ENCODE measurements at regions not wholly inside any gene's neighbourhood (a gene's known extent, or its start where the extent isn't known, plus 50 kb on each side); places are given as distances from the start of the nearest gene placed in this dataset.

GRCh38 chr22:19625331-19626041, 88.8 kb upstream of the SEPTIN5 start:
- H3K4me1 ChIP-seq, result no peaks in the 10 kb centered on the region
- TF ChIP-seq CTCF (IDR thresholded peaks at IDR 0.05), result no peak
- no peak overlapping the region for H3K27ac ChIP-seq
- no peak for ATAC-seq
- no peak for DNase-seq
- H3K4me3 ChIP-seq, result no peak overlapping the region
- no peaks in the 10 kb centered on the region for H3K9me3 ChIP-seq
- peaks cover 0 to 24% (median 5%) of the 10 kb centered on the region in 3 donors for H3K27me3 ChIP-seq (ENCODE audit: insufficient read depth in 3 of 3, low read length in 2 of 3)
- no peaks in the 10 kb centered on the region for H3K36me3 ChIP-seq (ENCODE audit: insufficient read depth in 1 of 2, low read depth in 1 of 2)
- intact Hi-C loops (cut with DNase I), result loop anchor here (10.0 kb wide), 2 partner anchors 101 to 241 kb away; partner anchors contain the start of gene CLDN5 (in 1 of the 2)
- WGBS, 3 donors, result 65 to 72% (median 70%) methylated on average over 11 of the region's 11 CpGs

GRCh38 chr22:19626042-19626587, 88.2 kb upstream of the SEPTIN5 start:
- intact Hi-C loops (cut with DNase I), result loop anchor here (10.0 kb wide), 2 partner anchors 101 to 241 kb away; partner anchors contain the start of gene CLDN5 (in 1 of the 2)
- Histone ChIP-seq H3K4me1 (no peaks in the 10 kb centered on the region), H3K27ac (no peak overlapping the region), H3K27me3 (ENCODE audit: insufficient read depth in 3 of 3, low read length in 2 of 3) (peaks cover 0 to 20% (median 5%) of the 10 kb centered on the region in 3 donors), H3K36me3 (ENCODE audit: insufficient read depth in 1 of 2, low read depth in 1 of 2) (no peaks in the 10 kb centered on the region), H3K9me3 (no peaks in the 10 kb centered on the region), H3K4me3 (no peak overlapping the region)
- TF ChIP-seq CTCF (IDR thresholded peaks at IDR 0.05), result no peak
- DNase-seq (no peak), ATAC-seq (no peak)
- WGBS, 3 donors, result 58 to 64% (median 62%) methylated on average over 7 of the region's 7 CpGs

DNA sequence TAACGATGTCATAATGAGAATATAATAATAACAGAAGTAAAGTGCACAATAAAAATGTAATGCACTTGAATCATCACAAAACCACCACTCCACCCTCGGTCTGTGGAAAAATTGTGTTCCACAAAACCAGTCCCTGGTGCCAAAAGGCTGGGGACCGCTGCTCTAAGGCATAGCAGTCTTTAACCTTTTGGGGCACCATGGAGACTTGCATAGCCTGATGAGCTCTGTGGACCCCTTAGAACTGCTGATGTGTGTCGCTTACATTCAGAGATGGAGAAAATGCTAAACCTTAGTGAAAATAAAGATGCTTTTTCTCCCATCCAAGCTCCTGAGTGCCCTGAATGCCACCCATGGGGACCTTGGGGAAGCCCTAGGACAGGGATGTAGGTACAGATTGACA, 87.6 kb upstream of the SEPTIN5 start:
- H3K9me3 ChIP-seq, result no peaks in the 10 kb centered on the region
- TF ChIP-seq CTCF (IDR thresholded peaks at IDR 0.05), result no peak
- peaks cover 0 to 20% (median 5%) of the 10 kb centered on the region in 3 donors for H3K27me3 ChIP-seq (ENCODE audit: insufficient read depth in 3 of 3, low read length in 2 of 3)
- H3K36me3 ChIP-seq (ENCODE audit: insufficient read depth in 1 of 2, low read depth in 1 of 2), result no peaks in the 10 kb centered on the region
- ATAC-seq (no peak), DNase-seq (no peak)
- 62 to 70% (median 66%) methylated on average over 4 of the region's 4 CpGs for WGBS, 3 donors
- no peak overlapping the region for H3K27ac ChIP-seq
- H3K4me3 ChIP-seq, result no peak overlapping the region
- intact Hi-C loops (cut with DNase I), result loop anchor here (10.0 kb wide), 2 partner anchors 102 to 242 kb away; partner anchors contain the start of gene CLDN5 (in 1 of the 2)
- no peaks in the 10 kb centered on the region for H3K4me1 ChIP-seq

GRCh38 chr22:19628038-19628776, 86.1 kb upstream of the SEPTIN5 start:
- Histone ChIP-seq H3K4me3 (no peak overlapping the region), H3K27me3 (ENCODE audit: insufficient read depth in 3 of 3, low read length in 2 of 3) (peaks cover 0 to 20% (median 5%) of the 10 kb centered on the region in 3 donors), H3K9me3 (no peaks in the 10 kb centered on the region), H3K36me3 (ENCODE audit: insufficient read depth in 1 of 2, low read depth in 1 of 2) (no peaks in the 10 kb centered on the region), H3K27ac (no peak overlapping the region), H3K4me1 (no peaks in the 10 kb centered on the region)
- DNase-seq (no peak), ATAC-seq (no peak)
- WGBS, 3 donors, result 85 to 87% (median 87%) methylated on average over 11 of the region's 11 CpGs
- intact Hi-C loops (cut with DNase I), result loop anchor here (10.0 kb wide), 2 partner anchors 103 to 243 kb away; partner anchors contain the start of gene CLDN5 (in 1 of the 2)
- TF ChIP-seq CTCF (IDR thresholded peaks at IDR 0.05), result no peak
